Ishikawa (cell line): ENCODE measurements at regions not wholly inside any gene's neighbourhood (a gene's known extent, or its start where the extent isn't known, plus 50 kb on each side); places are given as distances from the start of the nearest gene placed in this dataset.

Experiments used
- CREB1 ChIP-seq: IDR thresholded peaks from 2 replicates; pipeline ENCODE4 v1.6.1; 2012; ENCODE audit warnings: low read depth
- EGR1 ChIP-seq: IDR thresholded peaks from 2 replicates; pipeline ENCODE4 v1.6.1; 2012
- EP300 ChIP-seq: IDR thresholded peaks from 2 replicates; pipeline ENCODE4 v1.6.1; 2012; ENCODE audit warnings: borderline replicate concordance
- MAX ChIP-seq: IDR thresholded peaks from 2 replicates; pipeline ENCODE4 v1.6.1; 2012
- NFIC ChIP-seq: IDR thresholded peaks from 2 replicates; pipeline ENCODE4 v1.6.1; 2012
- RAD21 ChIP-seq: IDR thresholded peaks from 2 replicates; pipeline ENCODE4 v1.6.1; 2012; ENCODE audit warnings: low read depth
- REST ChIP-seq: IDR thresholded peaks from 2 replicates; pipeline ENCODE4 v1.6.1; 2012; ENCODE audit warnings: low read depth, mild to moderate bottlenecking
- TAF1 ChIP-seq: IDR thresholded peaks from 2 replicates; pipeline ENCODE4 v1.6.1; 2012; ENCODE audit warnings: low read depth, mild to moderate bottlenecking
- TCF12 ChIP-seq: IDR thresholded peaks from 2 replicates; pipeline ENCODE4 v1.6.1; 2012; ENCODE audit warnings: low read depth
- TEAD4 ChIP-seq: IDR thresholded peaks from 2 replicates; pipeline ENCODE4 v1.6.1; 2012
- USF1 ChIP-seq: IDR thresholded peaks from 2 replicates; pipeline ENCODE4 v1.6.1; 2012
- YY1 ChIP-seq: IDR thresholded peaks from 2 replicates; pipeline ENCODE4 v1.6.1; 2012; ENCODE audit warnings: low read depth
- ZBTB7A ChIP-seq: IDR thresholded peaks from 2 replicates; pipeline ENCODE4 v1.6.1; 2012; ENCODE audit warnings: low read depth

- TF ChIP-seq TEAD4 = no peak
- no peak for TF ChIP-seq YY1
- TF ChIP-seq TAF1 = no peak
- no peak for TF ChIP-seq MAX
- TF ChIP-seq REST = no peak
- TF ChIP-seq EP300 = no peak
- no peak for TF ChIP-seq EGR1
- TF ChIP-seq ZBTB7A = no peak
- TF ChIP-seq RAD21 = no peak
- TF ChIP-seq CREB1 = no peak
- TF ChIP-seq TCF12 = no peak
- TF ChIP-seq NFIC = no peak
- no peak for TF ChIP-seq USF1
Measured at GRCh38 chr5:155380480-155380879, 366.9 kb downstream of the KIF4B start.
